ENCODE measurements at regions not wholly inside any gene's neighbourhood (a gene's known extent, or its start where the extent isn't known, plus 50 kb on each side); places are given as distances from the start of the nearest gene placed in this dataset.
"Not testable (repeated sequence)": the region's sequence is repeated elsewhere in the genome, so short reads cannot be mapped to it uniquely, and the experiment has no call there.

DNA sequence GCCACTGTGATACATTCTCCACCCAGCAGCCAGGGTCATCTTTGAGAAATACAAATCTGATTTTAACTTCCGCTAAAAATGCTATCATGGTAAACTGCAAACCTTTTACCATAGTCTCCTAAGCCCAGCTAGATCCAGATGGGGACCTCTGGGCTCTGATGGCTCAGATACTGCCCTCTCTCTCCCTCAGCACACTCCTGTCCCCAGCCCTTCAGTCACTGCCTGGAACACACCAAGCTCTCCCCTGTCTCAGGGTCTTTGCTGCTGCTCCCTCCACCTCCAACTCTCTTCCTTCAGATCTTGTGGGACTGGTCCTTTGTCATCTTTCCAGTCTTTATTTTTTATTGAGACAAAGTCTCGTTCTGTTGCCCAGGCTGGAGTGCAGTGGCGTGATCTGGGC, 65.1 kb downstream of the SPRY4 start:
- DNase-seq (ENCODE audit: low read depth in 2 of 3, low spot score in 2 of 3): no peak

DNA sequence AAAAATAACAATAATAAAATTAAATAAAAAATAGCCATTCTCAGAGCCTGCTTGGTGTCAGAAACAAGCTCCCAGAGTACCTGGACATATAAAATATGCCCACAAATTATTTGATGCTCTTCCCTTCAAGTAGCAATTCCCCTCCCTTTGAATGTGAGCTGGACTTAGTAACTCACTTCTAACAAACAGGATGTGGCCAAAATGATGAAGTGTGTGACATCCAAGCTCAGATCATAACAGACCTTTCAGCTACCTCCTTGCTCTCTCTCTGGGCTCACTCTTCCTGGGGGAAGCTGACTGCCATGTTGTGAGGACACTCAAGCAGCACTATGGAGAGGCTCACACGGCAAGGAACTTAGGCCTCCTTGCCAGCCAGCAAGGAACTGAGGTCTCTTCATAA, 69.0 kb downstream of the SPRY4 start:
- no peak for DNase-seq (ENCODE audit: low read depth in 2 of 3, low spot score in 2 of 3)

DNA sequence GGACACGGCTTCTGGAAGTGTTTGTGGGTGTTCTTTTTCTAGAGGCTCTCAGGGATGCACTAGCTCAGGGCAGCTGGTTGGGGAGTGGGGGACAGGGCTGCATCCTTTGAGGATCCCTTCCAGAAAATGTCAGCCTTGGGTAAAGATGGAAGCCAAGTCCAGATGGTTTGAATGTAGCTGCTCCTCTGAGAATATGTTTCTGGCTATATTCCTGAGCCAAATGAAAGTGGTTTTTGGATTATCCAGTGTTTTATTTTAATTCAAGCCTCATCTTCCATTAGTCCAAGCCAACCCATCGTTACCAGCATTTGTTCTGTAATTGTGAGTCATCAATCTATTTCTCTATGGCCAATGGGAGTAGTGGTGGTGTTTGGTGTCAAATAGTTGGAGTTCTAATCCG, 70.4 kb downstream of the SPRY4 start:
- no peak for DNase-seq (ENCODE audit: low read depth in 2 of 3, low spot score in 2 of 3)

DNA sequence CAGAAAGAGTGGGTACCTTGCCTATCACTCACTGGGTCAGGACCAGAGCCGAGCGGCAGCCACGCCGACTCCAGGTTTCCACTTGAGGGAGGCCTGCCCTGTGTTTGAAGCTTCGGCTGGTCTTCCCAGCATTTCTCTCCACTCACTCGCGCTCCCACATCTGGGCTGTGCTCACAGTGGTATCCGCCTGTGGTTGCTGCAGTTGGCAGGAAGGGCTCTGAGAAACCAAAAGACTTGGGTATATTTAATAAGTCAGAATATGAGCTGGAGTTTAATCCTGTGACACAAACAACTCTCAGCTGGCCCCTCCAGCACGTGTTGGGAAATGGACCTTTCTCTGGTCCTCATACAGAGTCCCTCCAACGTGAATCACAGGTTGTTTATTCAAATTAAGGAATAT, 70.9 kb downstream of the SPRY4 start:
- no peak for DNase-seq (ENCODE audit: low read depth in 2 of 3, low spot score in 2 of 3)

DNA sequence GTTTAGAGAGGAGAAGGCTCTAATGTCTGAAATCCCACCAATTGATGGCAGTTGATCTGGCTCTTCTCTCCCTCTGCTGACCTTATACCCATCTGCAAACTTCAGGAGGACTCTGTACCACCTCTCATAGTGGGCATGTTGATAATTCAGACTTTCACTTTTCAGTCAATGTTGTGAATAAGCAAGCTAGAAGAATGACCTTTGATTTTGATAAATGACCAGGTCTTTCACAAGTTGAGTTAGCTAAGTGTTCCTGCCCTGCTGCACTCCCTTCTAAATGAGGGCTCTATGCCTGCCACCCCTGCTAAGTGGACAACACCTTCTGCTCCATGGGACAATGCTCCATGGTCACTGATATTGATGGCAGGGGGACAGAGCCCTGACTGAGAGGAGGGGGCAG, 74.7 kb downstream of the SPRY4 start:
- no peak for DNase-seq (ENCODE audit: low read depth in 2 of 3, low spot score in 2 of 3)

DNA sequence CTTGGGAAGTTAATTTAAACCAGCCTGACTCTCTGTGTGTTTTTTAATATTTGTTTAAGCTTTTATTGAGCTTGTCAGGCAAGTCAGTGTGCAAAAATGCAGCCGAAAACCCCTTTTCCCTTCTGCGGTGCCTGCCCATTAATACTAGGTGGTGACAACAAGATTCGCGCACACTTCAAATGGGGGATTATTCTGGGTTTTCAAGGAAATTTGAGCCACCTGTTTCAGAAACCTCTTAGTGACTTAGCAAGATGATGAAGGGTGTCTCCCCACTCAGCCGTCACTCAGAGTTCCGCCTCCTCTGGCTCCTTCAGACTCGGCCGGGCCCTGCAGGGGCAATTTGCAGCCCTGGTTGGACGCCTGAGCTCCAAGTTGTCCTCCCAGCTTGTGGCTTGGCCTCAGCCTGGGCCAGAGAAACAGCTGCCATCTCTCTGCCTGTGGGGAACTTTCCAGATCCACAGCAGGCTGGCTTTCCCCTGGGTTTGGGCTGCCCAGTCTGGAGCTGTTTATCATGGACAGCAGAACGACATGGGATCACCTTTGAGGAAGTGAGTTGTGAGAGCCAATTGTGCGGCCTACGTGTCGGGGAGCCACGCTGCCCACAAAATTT, 75.9 kb downstream of the SPRY4 start:
- no peak for DNase-seq (ENCODE audit: low read depth in 2 of 3, low spot score in 2 of 3)

DNA sequence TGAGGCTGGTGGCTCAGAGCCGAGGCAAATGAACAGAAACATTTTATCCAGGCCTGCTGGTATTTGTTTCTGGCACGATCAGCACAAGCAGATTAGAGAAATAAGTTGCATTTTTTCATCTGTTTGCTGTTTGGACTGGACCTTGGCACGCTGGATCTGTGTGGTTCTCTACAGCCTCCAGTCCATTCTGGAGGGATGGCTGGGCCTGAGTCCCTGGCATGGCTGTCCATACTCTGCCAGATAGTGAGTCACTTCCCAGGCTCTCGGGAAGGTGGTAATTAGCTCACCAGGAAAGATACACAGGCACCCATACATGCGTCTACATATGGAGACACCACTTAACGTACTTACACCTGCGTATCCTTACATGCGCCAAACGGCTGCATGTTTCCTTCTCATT, 78.6 kb downstream of the SPRY4 start:
- no peak for DNase-seq (ENCODE audit: low read depth in 2 of 3, low spot score in 2 of 3)

DNA sequence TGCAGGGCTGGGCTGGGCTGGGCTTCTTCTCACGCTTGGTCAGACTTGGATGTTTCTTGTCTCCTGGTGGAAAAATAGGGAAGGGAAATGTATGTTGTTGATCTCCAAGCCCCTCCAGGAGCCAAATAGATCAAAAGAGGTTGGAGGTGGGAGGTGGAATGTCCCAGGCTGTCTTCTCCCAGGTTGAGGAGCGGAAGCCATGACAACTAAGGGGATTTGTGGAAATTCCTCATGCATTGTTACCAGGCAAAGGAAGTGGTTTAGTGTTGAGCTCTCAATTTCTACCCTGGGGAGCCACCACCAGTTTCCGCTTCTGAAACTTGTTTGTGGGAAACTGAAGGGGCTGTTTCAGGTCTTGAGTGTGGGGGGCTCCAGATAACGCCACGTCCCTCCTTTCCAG, 79.0 kb downstream of the SPRY4 start:
- DNase-seq (ENCODE audit: low read depth in 2 of 3, low spot score in 2 of 3): no peak

DNA sequence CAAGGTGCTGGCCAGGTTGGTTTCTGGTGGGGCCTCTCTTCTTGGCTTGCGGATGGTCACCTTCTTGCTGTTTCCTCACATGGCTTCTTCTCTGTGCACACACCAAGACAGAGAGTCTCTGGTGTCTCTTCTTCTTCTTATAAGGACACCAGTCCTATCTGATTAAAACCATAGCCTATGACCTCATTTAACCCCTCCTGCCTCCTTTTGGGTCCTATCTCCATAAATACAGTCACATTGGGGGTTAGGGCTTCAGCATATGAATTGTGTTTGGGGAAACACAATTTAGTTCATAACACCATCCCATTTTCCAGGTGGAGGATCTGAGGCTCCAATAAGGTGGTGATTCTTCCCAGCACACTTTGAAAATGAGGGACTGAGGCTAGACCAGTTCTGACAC, 80.4 kb downstream of the SPRY4 start:
- no peak for DNase-seq (ENCODE audit: low read depth in 2 of 3, low spot score in 2 of 3)

DNA sequence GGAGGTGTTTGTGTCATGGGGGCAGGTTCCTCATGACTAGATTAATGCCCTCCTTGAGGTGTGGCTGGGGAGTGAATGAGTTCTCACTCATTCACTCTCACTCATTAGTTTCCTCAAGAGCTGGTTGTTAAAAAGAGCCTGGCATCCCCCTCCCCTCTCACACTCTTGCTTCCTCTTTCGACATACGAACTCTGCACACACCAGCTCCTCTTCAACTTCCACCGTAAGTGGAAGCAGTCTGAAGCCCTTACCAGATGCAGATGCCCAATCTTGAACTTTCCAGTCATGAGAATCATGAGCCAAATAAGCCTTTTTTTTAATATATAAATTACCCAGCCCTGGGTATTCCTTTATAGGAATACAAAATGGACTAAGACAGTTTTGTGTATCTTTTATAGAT, 82.5 kb downstream of the SPRY4 start:
- no peak for DNase-seq (ENCODE audit: low read depth in 2 of 3, low spot score in 2 of 3)

DNA sequence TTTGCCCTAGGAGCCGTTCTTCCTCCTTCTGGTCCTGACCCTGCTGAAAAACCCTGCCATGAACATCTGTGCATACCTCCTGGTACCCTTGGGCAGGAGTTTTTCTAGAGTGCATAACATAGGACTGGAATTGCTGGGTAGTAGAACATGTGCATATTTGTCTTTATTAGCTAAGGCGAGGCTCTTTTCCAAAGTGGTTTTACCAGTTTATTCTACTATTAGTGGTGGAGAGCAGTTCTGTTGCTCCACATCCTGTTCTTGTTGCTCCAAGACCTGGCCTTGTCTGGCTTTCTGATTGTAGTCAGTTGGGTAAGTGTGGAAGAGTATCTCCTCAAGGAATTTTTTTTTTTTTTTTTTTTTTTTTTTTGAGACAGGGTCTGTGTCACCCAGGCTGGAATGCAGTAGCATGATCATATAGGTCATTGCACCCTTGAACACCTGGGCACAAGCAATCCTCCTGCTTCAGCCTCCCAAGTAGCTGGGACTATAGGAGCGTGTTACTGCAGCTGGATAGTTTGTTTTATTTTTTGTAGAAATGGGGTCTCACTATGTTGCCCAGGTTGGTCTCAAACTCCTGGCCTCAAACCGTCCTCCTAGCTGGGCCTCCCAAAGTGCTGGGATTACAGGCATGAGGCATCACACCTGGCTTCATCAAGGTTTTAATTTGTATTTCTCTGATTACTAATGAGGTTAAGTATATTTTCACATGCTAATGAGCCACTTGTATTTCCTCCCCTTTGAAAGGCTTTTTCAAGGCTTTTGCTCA, 85.2 kb downstream of the SPRY4 start:
- DNase-seq (ENCODE audit: low read depth in 2 of 3, low spot score in 2 of 3): no peak

DNA sequence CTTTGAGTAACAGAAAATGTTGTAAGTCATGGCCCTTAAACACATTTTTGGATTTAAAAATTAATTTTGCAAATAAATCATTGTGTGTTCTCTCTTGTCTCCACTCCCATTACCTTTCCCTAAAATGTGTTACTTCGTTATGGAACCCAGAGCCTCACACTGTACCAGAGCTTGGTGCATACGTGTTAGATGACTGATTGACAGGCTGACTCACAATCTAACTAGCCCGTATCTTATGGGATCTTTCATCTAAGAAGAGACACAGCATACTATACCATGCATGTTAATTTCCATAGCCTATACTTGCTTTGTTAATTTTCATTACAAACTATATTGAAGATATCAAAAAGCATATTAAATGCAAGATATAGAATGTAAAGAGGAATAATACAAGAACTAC, 87.1 kb downstream of the SPRY4 start:
- DNase-seq (ENCODE audit: low read depth in 2 of 3, low spot score in 2 of 3): no peak

DNA sequence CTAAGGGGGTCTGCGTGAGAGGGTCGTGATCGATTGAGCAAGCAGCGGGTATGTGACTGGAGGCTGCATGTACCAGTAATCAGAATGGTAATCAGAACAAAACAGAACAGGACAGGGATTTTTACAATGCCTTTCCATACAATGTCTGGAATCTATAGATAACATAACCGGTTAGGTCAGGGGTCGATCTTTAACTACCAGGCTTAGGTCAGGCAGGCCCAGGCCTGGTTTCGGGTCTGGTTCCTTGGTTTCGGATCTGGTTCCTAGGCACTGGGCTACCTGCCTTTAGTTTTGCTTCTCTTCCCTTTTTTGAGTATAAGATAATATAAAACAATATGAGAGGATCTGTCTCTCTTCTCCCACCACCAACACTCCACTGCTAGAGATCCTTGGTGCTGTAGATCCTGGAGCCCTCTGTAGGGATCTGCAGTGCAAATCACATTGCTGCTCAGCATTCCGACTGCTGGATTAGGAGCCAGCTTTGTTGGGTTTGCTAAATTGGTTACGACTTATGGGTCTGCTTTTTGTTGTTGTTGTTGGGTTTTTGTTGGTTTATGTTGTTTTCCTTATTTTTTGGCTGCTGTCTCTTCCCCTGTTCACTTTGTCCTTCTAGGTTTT, 88.0 kb downstream of the SPRY4 start:
- not testable (repeated sequence) for DNase-seq (ENCODE audit: low read depth in 2 of 3, low spot score in 2 of 3)

DNA sequence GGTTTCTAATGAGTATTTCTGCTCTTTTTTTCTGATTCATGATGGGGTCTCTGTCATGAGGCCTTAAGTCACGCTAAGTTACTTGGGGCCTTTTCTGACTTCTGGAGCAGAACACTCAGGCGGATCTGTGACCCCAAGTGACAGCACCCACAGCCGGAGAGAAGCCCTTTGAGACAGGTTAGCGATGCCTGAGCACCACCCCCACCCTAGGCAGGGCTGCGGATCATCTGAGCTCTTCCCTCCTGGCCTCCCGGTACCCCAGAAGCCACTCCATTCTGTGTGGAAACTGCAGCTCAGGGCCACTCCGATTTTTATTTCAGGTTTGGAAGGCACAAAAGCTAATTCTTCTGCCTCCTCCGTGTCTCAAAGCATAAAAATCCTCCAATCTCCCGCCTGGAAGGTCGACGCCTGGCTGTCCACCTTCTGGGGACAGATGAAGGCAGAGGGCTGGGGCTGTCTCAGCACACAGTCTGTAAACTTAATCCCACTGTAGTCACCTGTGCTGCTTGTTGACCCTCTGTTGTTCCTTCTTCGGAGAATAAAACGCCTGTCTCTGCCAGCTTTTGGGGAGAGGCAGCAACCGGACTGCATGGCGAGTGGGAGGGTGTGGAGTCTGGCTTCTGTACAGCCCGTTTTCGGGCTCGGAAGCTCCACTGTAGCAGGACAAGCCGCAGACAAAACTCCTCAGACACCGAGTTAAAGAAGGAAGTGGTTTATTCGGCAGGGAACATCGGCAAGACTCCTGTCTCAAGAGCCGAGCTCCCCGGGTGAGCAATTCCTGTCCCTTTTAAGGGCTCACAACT, 88.8 kb downstream of the SPRY4 start:
- DNase-seq (ENCODE audit: low read depth in 2 of 3, low spot score in 2 of 3): no peak

DNA sequence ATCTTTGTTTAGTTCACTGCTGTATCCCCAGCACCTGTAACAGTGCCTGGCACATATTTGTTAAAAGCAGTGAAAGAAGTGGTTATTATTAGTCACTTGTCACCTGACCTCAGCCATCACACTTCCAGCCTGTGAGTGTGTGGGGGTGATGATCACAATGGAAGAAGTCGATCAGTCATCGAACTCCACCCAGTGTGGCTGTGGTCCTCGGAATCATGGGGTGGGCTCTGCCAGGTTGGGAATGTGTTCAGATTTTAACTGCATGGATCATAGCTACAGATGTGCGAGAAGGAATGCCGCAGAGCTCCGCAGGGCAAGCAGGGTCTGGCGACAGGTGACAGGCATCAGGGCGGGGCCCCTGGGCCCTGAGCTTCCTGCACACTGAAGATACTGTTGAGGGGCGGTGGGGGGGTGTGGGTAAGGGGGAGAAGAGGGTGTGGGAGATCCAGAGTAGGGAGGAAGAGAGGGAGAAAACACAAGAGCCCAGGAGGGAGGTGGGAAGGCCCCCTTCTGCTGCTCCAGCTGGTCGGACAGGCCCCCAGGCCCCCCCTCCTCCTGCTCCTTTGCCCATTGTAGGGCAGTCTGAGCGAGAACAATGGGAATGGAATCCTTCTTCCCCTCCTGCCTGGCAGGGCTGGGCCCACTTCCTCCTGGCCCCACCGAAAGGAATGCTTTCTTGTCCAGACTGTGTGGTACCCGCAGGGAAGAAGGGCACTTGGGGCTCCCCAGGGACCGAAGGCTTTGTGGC, 89.6 kb downstream of the SPRY4 start:
- no peak for DNase-seq (ENCODE audit: low read depth in 2 of 3, low spot score in 2 of 3)

DNA sequence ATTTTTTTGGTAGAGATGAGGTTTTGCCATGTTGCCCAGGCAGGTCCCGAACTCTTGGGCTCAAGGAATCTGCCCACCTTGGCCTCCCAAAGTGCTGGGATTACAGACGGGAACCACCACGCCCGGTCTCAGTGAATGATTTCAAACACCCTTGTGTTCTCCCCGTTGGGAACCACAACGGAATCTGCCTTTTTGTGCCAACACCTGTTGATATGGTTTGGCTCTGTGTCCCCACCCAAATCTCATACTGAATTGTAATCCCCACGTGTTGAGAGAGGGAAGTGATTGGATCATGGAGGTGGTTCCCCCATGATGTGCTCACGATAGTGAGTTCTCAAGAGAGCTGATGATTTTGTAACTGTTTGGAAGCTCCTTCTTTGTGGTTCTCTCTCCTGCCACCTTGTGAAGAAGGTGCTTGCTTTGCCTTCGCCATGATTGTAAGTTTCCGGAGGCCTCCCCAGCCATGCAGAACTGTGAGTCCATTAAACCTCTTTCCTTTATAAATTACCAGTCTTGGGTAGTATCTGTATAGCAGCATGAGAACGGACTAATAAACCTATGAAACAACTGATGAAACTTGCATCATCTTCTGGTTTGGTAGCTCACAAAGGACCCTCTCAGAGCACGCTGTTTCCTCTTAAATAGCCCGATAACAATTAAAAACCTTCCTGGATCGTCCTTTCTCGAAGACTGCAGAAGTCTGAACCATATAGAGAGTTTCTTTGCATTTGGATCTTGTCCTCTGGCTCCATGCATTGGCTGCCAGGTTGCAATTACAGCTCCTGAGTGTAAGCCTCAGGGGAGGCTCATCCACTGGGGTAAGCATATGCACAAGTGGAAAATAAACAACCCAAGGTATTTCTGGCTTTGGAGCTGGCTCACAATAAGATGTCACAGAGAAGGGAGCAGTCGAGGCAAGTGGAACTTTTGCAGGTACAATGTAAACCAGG, 91.5 kb downstream of the SPRY4 start:
- DNase-seq (ENCODE audit: low read depth in 2 of 3, low spot score in 2 of 3): no peak

DNA sequence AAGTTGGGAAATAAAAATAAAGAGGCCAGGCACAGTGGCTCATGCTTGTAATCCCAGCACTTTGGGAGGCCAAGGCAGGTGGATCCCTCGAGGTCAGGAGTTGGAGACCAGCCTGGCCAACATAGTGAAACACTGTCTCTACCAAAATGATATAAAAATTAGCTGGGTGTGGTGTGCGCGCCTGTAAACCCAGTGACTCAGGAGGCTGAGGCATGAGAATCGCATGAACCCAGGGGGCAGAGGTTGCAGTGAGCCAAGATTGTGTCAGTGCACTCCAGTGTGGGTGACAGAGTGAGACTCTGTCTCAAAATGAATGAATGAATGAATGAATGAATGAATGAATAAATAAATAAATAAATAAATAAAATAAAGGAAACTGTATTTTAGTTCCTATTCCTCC, 93.9 kb downstream of the SPRY4 start:
- DNase-seq (ENCODE audit: low read depth in 2 of 3, low spot score in 2 of 3): not testable (repeated sequence)

DNA sequence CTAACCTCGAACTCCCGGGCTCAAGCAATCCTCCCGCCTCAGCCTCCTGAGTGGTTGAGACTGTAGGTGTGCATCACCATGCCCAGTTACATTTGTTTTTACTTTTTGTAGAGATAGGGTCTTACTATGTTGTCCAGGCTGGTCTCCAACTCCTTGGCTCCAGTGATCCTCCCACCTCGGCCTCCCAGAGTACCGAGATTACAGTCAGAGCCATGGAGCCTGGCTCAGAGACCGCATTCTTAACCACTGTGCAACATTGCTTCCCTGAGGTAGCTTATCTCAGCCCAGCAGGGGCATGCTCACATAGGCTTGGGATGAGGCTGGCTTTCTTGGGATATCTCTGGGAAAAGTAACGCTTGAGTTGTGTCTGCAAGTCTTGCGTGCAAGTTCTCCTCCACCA, 99.7 kb downstream of the SPRY4 start:
- no peak for DNase-seq (ENCODE audit: low read depth in 2 of 3, low spot score in 2 of 3)

DNA sequence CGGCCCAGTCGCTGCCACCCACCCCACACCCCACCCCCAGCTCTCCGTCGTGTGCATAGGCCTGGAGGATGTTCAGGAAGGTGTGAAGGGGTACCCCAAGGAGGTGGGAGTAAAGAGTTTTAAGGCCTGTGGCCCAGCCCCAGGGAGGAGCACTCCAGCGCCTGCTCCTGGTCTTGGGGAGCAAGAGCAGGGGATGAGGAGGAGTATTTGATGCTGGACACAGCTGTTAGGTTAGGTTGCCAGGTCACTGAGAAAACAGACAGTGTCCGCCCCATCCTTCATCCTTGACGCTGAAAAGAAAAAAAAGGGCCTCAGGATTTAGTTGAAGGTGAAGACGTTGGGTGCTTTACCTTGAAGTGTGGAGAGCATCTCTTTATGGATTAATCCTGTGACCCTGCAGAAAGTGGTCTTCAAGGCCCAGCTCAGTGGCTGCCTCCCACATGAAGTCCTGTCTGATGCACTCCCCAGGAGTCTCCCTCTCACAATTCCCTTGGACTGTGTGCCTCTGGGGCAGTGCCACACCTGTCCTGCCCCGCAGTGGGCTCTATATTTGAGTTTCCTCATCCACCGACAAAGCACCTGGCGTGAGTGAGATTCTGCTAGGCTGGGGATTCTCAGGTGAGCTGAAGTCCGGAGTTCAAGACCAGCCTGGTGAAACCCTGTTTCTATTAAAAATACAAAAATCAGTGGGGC, 101.8 kb downstream of the SPRY4 start:
- DNase-seq (ENCODE audit: low read depth in 2 of 3, low spot score in 2 of 3): peak in 1 of 3 donors; percentile 7
